ENCODE measurements at regions not wholly inside any gene's neighbourhood (a gene's known extent, or its start where the extent isn't known, plus 50 kb on each side); places are given as distances from the start of the nearest gene placed in this dataset.
A peak's percentile ranks its signal among the peaks of the same experiment; 100 is the strongest.

- TF ChIP-seq ETV6 (IDR thresholded peaks at IDR 0.05; ENCODE audit: borderline replicate concordance in 1 of 2, low read depth in 2 of 2, low read length in 1 of 2) = 0 out of 4 replicates have a peak, but pooled peaks of 1 of the 2 experiments have one; percentile 34
- no peak for TF ChIP-seq ETV6 (CRISPR knock-in tag; IDR thresholded peaks at IDR 0.05; ENCODE audit: borderline replicate concordance)
- TF ChIP-seq TRIM24 (IDR thresholded peaks at IDR 0.05) = peak in 1 of 2 experiments; percentile 37; a peak in 1 of 4 replicates
- no peak for TF ChIP-seq KLF6 (CRISPR knock-in tag; IDR thresholded peaks at IDR 0.05; ENCODE audit: borderline replicate concordance)
- no peak for TF ChIP-seq MCM7 (IDR thresholded peaks at IDR 0.05)
- no peak for TF ChIP-seq ZEB2 (IDR thresholded peaks at IDR 0.05)
- no peak for TF ChIP-seq CGGBP1 (CRISPR knock-in tag; IDR thresholded peaks at IDR 0.05)
- no peak for TF ChIP-seq ZFP1 (CRISPR knock-in tag; IDR thresholded peaks at IDR 0.05)
- no peak for TF ChIP-seq CSDE1 (IDR thresholded peaks at IDR 0.05)
- peak; percentile 22; the same call in 1 of the 2 replicates for TF ChIP-seq ZNF316 (IDR thresholded peaks at IDR 0.05)
- TF ChIP-seq ZNF586 (CRISPR knock-in tag; conservative IDR thresholded peaks at IDR 0.05) = no peak
- no peak for TF ChIP-seq GTF3C2 (IDR thresholded peaks at IDR 0.05; ENCODE audit: borderline replicate concordance, extremely low read depth, insufficient read length)
- TF ChIP-seq ZNF124 (CRISPR knock-in tag; IDR thresholded peaks at IDR 0.05) = no peak
- TF ChIP-seq, protein P1, sequence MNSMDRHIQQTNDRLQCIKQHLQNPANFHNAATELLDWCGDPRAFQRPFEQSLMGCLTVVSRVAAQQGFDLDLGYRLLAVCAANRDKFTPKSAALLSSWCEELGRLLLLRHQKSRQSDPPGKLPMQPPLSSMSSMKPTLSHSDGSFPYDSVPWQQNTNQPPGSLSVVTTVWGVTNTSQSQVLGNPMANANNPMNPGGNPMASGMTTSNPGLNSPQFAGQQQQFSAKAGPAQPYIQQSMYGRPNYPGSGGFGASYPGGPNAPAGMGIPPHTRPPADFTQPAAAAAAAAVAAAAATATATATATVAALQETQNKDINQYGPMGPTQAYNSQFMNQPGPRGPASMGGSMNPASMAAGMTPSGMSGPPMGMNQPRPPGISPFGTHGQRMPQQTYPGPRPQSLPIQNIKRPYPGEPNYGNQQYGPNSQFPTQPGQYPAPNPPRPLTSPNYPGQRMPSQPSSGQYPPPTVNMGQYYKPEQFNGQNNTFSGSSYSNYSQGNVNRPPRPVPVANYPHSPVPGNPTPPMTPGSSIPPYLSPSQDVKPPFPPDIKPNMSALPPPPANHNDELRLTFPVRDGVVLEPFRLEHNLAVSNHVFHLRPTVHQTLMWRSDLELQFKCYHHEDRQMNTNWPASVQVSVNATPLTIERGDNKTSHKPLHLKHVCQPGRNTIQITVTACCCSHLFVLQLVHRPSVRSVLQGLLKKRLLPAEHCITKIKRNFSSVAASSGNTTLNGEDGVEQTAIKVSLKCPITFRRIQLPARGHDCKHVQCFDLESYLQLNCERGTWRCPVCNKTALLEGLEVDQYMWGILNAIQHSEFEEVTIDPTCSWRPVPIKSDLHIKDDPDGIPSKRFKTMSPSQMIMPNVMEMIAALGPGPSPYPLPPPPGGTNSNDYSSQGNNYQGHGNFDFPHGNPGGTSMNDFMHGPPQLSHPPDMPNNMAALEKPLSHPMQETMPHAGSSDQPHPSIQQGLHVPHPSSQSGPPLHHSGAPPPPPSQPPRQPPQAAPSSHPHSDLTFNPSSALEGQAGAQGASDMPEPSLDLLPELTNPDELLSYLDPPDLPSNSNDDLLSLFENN (IDR thresholded peaks at IDR 0.05; ENCODE audit: low read depth in 2 of 2, low read length in 2 of 2) = no peak
- no peak for TF ChIP-seq EZH2 (IDR thresholded peaks at IDR 0.05; ENCODE audit: borderline replicate concordance, low read depth, low read length)
- no peak for TF ChIP-seq IFI16 (CRISPR knock-in tag; IDR thresholded peaks at IDR 0.05)
- TF ChIP-seq ARID1B (IDR thresholded peaks at IDR 0.05) = peak; percentile 7
- TF ChIP-seq, protein P2, sequence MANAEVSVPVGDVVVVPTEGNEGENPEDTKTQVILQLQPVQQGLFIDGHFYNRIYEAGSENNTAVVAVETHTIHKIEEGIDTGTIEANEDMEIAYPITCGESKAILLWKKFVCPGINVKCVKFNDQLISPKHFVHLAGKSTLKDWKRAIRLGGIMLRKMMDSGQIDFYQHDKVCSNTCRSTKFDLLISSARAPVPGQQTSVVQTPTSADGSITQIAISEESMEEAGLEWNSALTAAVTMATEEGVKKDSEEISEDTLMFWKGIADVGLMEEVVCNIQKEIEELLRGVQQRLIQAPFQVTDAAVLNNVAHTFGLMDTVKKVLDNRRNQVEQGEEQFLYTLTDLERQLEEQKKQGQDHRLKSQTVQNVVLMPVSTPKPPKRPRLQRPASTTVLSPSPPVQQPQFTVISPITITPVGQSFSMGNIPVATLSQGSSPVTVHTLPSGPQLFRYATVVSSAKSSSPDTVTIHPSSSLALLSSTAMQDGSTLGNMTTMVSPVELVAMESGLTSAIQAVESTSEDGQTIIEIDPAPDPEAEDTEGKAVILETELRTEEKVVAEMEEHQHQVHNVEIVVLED (CRISPR knock-in tag; IDR thresholded peaks at IDR 0.05) = peak; percentile 17; the same call in 1 of the 2 replicates
- peak; percentile 47 for TF ChIP-seq ZFX (CRISPR knock-in tag; IDR thresholded peaks at IDR 0.05)
- no peak for TF ChIP-seq RHOXF2B (CRISPR knock-in tag; conservative IDR thresholded peaks at IDR 0.05)
- 0 out of 2 replicates have a peak, but pooled peaks have one; percentile 65 for TF ChIP-seq ZNF165 (CRISPR knock-in tag; IDR thresholded peaks at IDR 0.05; ENCODE audit: borderline replicate concordance)
- no peak for TF ChIP-seq ZNF239 (CRISPR knock-in tag; IDR thresholded peaks at IDR 0.05)
- TF ChIP-seq CC2D1A (IDR thresholded peaks at IDR 0.05) = peak; percentile 31; the same call in 1 of the 2 replicates
Observed at GRCh38 chr2:144331674-144332355, 188.1 kb downstream of the ZEB2 start (continued).
